ENCODE measurements at regions not wholly inside any gene's neighbourhood (a gene's known extent, or its start where the extent isn't known, plus 50 kb on each side); places are given as distances from the start of the nearest gene placed in this dataset.

- TF ChIP-seq CTCF (conservative IDR thresholded peaks at IDR 0.05), result no peak
- TF ChIP-seq ZFX (IDR thresholded peaks at IDR 0.05), result no peak
Observed at GRCh38 chr4:100913685-100914084, 395.9 kb upstream of the EMCN start.
